ENCODE measurements at regions not wholly inside any gene's neighbourhood (a gene's known extent, or its start where the extent isn't known, plus 50 kb on each side); places are given as distances from the start of the nearest gene placed in this dataset.

DNA sequence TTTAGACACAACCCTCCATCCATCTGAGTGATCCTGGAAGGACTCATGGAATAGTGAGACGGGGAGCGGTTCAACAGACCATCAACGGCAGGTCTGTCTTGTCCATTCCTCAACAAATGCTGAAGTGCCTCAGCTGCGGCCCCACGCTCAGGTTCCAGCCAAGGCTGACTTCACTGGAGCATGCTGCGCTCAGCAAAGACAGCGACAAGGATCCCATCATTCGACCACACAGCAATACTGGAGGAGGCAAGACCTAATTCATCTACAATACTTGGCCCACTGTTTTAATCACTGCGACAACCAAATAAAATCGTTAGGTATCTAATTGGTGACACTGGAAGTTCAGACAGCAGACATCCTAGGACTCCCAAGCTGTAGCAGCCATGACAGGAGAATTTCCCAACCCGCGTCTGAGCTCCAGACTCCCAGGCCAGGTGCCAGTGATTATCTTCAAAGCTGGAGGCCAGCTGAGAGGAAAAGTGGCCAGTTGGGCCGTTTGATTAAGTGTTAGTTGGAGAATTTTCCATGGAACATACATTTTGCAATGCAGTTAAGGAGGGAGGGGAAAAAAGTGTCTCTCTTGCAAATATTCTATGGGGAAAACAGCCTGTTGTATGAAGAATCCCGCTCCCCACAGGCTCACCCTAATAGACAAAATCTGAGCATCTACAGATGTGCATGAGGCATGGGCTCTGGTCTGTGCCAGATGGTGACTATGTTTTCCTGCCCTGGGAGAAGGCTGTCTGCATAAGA, 92.5 kb upstream of the SLC35G4 start:
- TF ChIP-seq, protein P1, sequence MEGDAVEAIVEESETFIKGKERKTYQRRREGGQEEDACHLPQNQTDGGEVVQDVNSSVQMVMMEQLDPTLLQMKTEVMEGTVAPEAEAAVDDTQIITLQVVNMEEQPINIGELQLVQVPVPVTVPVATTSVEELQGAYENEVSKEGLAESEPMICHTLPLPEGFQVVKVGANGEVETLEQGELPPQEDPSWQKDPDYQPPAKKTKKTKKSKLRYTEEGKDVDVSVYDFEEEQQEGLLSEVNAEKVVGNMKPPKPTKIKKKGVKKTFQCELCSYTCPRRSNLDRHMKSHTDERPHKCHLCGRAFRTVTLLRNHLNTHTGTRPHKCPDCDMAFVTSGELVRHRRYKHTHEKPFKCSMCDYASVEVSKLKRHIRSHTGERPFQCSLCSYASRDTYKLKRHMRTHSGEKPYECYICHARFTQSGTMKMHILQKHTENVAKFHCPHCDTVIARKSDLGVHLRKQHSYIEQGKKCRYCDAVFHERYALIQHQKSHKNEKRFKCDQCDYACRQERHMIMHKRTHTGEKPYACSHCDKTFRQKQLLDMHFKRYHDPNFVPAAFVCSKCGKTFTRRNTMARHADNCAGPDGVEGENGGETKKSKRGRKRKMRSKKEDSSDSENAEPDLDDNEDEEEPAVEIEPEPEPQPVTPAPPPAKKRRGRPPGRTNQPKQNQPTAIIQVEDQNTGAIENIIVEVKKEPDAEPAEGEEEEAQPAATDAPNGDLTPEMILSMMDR (IDR thresholded peaks at IDR 0.05 in 8 of 11, conservative IDR thresholded peaks at IDR 0.05 in 3 of 11): no peak
- no peak for TF ChIP-seq POLR2AphosphoS5 (IDR thresholded peaks at IDR 0.05)
